HCT116 (cell line): ENCODE measurements at regions not wholly inside any gene's neighbourhood (a gene's known extent, or its start where the extent isn't known, plus 50 kb on each side); places are given as distances from the start of the nearest gene placed in this dataset.

Experiments used
- ATAC-seq: fragments of 200-7000 bp; cut with Tn5 transposase; 2 replicates; pipeline ENCODE4 v1.9.1; 2020; ENCODE audit warnings: mild to moderate bottlenecking, moderate library complexity
- BruUV-seq: library from RNA; stranded (reverse); fragments of 400-500 nt; replicated peaks from 2 replicates; lab custom pipeline; 2021; lab: Mats Ljungman, UMichigan
- CTCF ChIA-PET: fragments of 300-600 bp; sonication (Branson Sonifier 250); formaldehyde crosslinking; loops from one replicate; lab custom pipeline; 2021; ENCODE audit warnings: antibody characterized with exemption; lab: Charles Lee
- POLR2A ChIA-PET: fragments of 300-600, 350-600 bp; sonication (Branson Sonifier 250); formaldehyde crosslinking; loops from one replicate; lab custom pipeline; 2021; ENCODE audit warnings: antibody characterized with exemption; lab: Charles Lee
- RAD21 ChIA-PET, 2 experiments: fragments of 300-600 bp; sonication (Branson Sonifier 250); formaldehyde crosslinking; loops; one replicate each; lab custom pipeline; 2023; ENCODE audit warnings: low total read pairs in 2 of 2; ENCODE audit not compliant: uncharacterized antibody in 2 of 2, unreplicated experiment in 2 of 2, low non-redundant PET in 1 of 2; lab: Charles Lee
- DNase-seq: peaks from one replicate; pipeline ENCODE4 v3.0.0-alpha.2; 2010; ENCODE audit warnings: low read depth, low spot score
- H2AFZ ChIP-seq: fragments of 200-600 bp; shearing (Covaris generic), sonication (generic); 2 replicates; pipeline ENCODE4 v1.6.1; 2017; ENCODE audit warnings: low read depth, mixed run types, mixed read lengths, antibody characterized with exemption, low read length; ENCODE audit not compliant: poor library complexity, severe bottlenecking
- H3K27ac ChIP-seq: 2 replicates; pipeline ENCODE4 v1.5.1; 2012; ENCODE audit warnings: low read depth, low read length
- H3K27me3 ChIP-seq: fragments of 200-600 bp; sonication (generic); 2 replicates; pipeline ENCODE4 v1.6.1; 2016; ENCODE audit warnings: mixed run types, low read length, mixed read lengths; ENCODE audit not compliant: insufficient read depth
- H3K36me3 ChIP-seq, 2 experiments: fragments of 200-500 bp in 1 of 2; fragments of 200-600 bp in 1 of 2; sonication (Bioruptor generic) in 1 of 2; sonication (generic) in 1 of 2; 2 replicates each; pipeline versions ENCODE4 v1.5.1 to v1.6.1; 2014 to 2016; ENCODE audit warnings: low read length in 2 of 2, inconsistent platforms in 1 of 2, mixed read lengths in 1 of 2, mixed run types in 1 of 2; ENCODE audit not compliant: insufficient read depth in 2 of 2, control insufficient read depth in 1 of 2
- H3K4me1 ChIP-seq, 2 experiments: fragments of 200-600 bp in 1 of 2; sonication (generic) in 1 of 2; 2 replicates each; pipeline versions ENCODE4 v1.5.1 to v1.6.1; 2012 to 2017; ENCODE audit warnings: low read length in 2 of 2, inconsistent platforms in 1 of 2, mild to moderate bottlenecking in 1 of 2, mixed read lengths in 1 of 2, mixed run types in 1 of 2, moderate library complexity in 1 of 2; ENCODE audit not compliant: insufficient read depth in 2 of 2, control insufficient read depth in 1 of 2
- H3K4me2 ChIP-seq: fragments of 200-600 bp; sonication (generic); 2 replicates; pipeline ENCODE4 v1.6.1; 2017; ENCODE audit warnings: mixed run types, low read length, mixed read lengths
- H3K4me3 ChIP-seq, 2 experiments: fragments of 200-600 bp in 1 of 2; sonication (generic) in 1 of 2; replicated peaks in 1 of 2; 2 replicates each; pipeline ENCODE4 v1.5.1; 2011 to 2016; ENCODE audit warnings: low read length in 2 of 2, control low read depth in 1 of 2, low read depth in 1 of 2, mild to moderate bottlenecking in 1 of 2, mixed read lengths in 1 of 2, mixed run types in 1 of 2
- H3K79me2 ChIP-seq: fragments of 200-600 bp; sonication (generic); 2 replicates; pipeline ENCODE4 v1.6.1; 2017; ENCODE audit warnings: mild to moderate bottlenecking, mixed run types, low read length, moderate library complexity, mixed read lengths; ENCODE audit not compliant: insufficient read depth
- H3K9ac ChIP-seq: fragments of 200-600 bp; sonication (generic); 2 replicates; pipeline ENCODE4 v1.6.1; 2016; ENCODE audit warnings: low read length, mixed read lengths
- H3K9me2 ChIP-seq: fragments of 200-600 bp; sonication (generic), shearing (Covaris generic); 2 replicates; pipeline ENCODE4 v1.6.1; 2017; ENCODE audit warnings: mixed run types, mild to moderate bottlenecking, moderate library complexity; ENCODE audit not compliant: insufficient read depth
- H3K9me3 ChIP-seq, 2 experiments: fragments of 200-500 bp in 1 of 2; fragments of 200-600 bp in 1 of 2; sonication (Bioruptor generic) in 1 of 2; sonication (generic) in 1 of 2; 2 replicates each; pipeline ENCODE4 v1.6.1; 2014 to 2017; ENCODE audit warnings: low read length in 2 of 2, mixed read lengths in 2 of 2, inconsistent platforms in 1 of 2, low read depth in 1 of 2, mild to moderate bottlenecking in 1 of 2, mixed run types in 1 of 2, moderate library complexity in 1 of 2; ENCODE audit not compliant: control insufficient read depth in 1 of 2, insufficient read depth in 1 of 2
- H4K20me1 ChIP-seq: fragments of 200-600 bp; sonication (generic), shearing (Covaris generic); 2 replicates; pipeline ENCODE4 v1.6.1; 2017; ENCODE audit warnings: mixed run types, mild to moderate bottlenecking, moderate library complexity; ENCODE audit not compliant: insufficient read depth
- ATF3 ChIP-seq: IDR thresholded peaks from 2 replicates; pipeline ENCODE4 v1.6.1; 2012
- CTCF ChIP-seq, 3 experiments: fragments of 200-600 bp in 1 of 3; sonication (generic) in 1 of 3; IDR thresholded peaks in 2 of 3; conservative IDR thresholded peaks in 1 of 3; 2 replicates each; pipeline ENCODE4 v1.5.1; 2012 to 2017; ENCODE audit warnings: low read depth in 2 of 3, low read length in 2 of 3, antibody characterized with exemption in 1 of 3, borderline replicate concordance in 1 of 3, control low read depth in 1 of 3, mild to moderate bottlenecking in 1 of 3, mixed read lengths in 1 of 3, mixed run types in 1 of 3, moderate library complexity in 1 of 3; ENCODE audit not compliant: insufficient read depth in 1 of 3
- ELF1 ChIP-seq: IDR thresholded peaks from 2 replicates; pipeline ENCODE4 v1.6.1; 2012; ENCODE audit warnings: low read depth, borderline replicate concordance
- EZH2 ChIP-seq: fragments of 200-600 bp; sonication (generic); IDR thresholded peaks from 2 replicates; pipeline ENCODE4 v1.6.1; 2017; ENCODE audit warnings: antibody characterized with exemption, mixed run types
- EZH2phosphoT487 ChIP-seq: fragments of 200-600 bp; IDR thresholded peaks from 2 replicates; pipeline ENCODE4 v1.6.1; 2018; ENCODE audit warnings: antibody characterized with exemption, borderline replicate concordance
- FOSL1 ChIP-seq: IDR thresholded peaks from 2 replicates; pipeline ENCODE4 v1.6.1; 2012; ENCODE audit warnings: low read depth
- POLR2A ChIP-seq: IDR thresholded peaks from 2 replicates; pipeline ENCODE4 v1.7.0; 2011; ENCODE audit warnings: borderline replicate concordance; ENCODE audit not compliant: insufficient read depth, insufficient read length; ENCODE audit errors: extremely low read depth
- SIN3A ChIP-seq: IDR thresholded peaks from 2 replicates; pipeline ENCODE4 v1.6.1; 2012; ENCODE audit warnings: low read depth
- SP1 ChIP-seq: IDR thresholded peaks from 2 replicates; pipeline ENCODE4 v1.6.1; 2012; ENCODE audit warnings: low read depth
- SRF ChIP-seq: IDR thresholded peaks from 2 replicates; pipeline ENCODE4 v1.6.1; 2012; ENCODE audit warnings: low read depth
- TCF7L2 ChIP-seq: IDR thresholded peaks from 2 replicates; pipeline ENCODE4 v1.7.0; 2011; ENCODE audit warnings: borderline replicate concordance, inconsistent platforms; ENCODE audit not compliant: insufficient read depth, insufficient read length; ENCODE audit errors: extremely low read depth
- ZBTB33 ChIP-seq: IDR thresholded peaks from 2 replicates; pipeline ENCODE4 v1.6.1; 2011; ENCODE audit warnings: mild to moderate bottlenecking, low read length, moderate library complexity; ENCODE audit not compliant: insufficient replicate concordance; ENCODE audit errors: extremely low read depth
- intact Hi-C: fragments of 100-400 bp; cut with micrococcal nuclease; formaldehyde crosslinking; loops from 2 replicates; pipeline ENCODE4 v1.10.0; 2022

GRCh38 chr15:31508656-31509055 lies 182.0 kb downstream of the KLF13 start:
- ChIA-PET POLR2A (no interaction called here), RAD21 (no interaction called here), CTCF (no interaction called here)

More at GRCh38 chr15:31508656-31509055, 182.0 kb downstream of the KLF13 start:
- Histone ChIP-seq H3K27me3 (no peaks in the 10 kb centered on the region), H3K4me2 (no peak overlapping the region), H3K27ac (no peak overlapping the region), H3K36me3 (no peaks in the 10 kb centered on the region), H2AFZ (no peak overlapping the region), H4K20me1 (no peaks in the 10 kb centered on the region), H3K9me2 (no peaks in the 10 kb centered on the region), H3K9me3 (no peaks in the 10 kb centered on the region), H3K79me2 (no peaks in the 10 kb centered on the region), H3K4me1 (no peaks in the 10 kb centered on the region), H3K9ac (no peak overlapping the region), H3K4me3 (no peak overlapping the region)
- ATAC-seq (no peak), DNase-seq (no peak)
- intact Hi-C loops: no loop called here
- no TSS peak for BruUV-seq
- TF ChIP-seq SRF (no peak), EZH2phosphoT487 (no peak), POLR2A (no peak), SP1 (no peak), SIN3A (no peak), ELF1 (no peak), TCF7L2 (no peak), ATF3 (no peak), CTCF (IDR thresholded peaks at IDR 0.05 in 2 of 3, conservative IDR thresholded peaks at IDR 0.05 in 1 of 3; ENCODE audit: borderline replicate concordance in 1 of 3, insufficient read depth in 1 of 3, low read depth in 2 of 3, low read length in 2 of 3) (no peak), FOSL1 (no peak), ZBTB33 (no peak), EZH2 (no peak)
